ENCODE measurements at regions not wholly inside any gene's neighbourhood (a gene's known extent, or its start where the extent isn't known, plus 50 kb on each side); places are given as distances from the start of the nearest gene placed in this dataset.

GRCh38 chr2:12915787-12916186 lies 199.1 kb downstream of the TRIB2 start:
- TF ChIP-seq CTCF (IDR thresholded peaks at IDR 0.05) (no peak), POLR2A (IDR thresholded peaks at IDR 0.05) (no peak)

All from right lobe of liver (tissue), 4 donors.